H1 (cell line): ENCODE measurements at regions not wholly inside any gene's neighbourhood (a gene's known extent, or its start where the extent isn't known, plus 50 kb on each side); places are given as distances from the start of the nearest gene placed in this dataset.

Source experiments
- CTCF ChIA-PET: fragments of 300-600 bp; sonication (Branson Sonifier 250); formaldehyde crosslinking; loops from one replicate; lab custom pipeline; 2021; ENCODE audit not compliant: partially characterized antibody; lab: Charles Lee
- POLR2A ChIA-PET: fragments of 300-600 bp; sonication (Branson Sonifier 250); formaldehyde crosslinking; loops from one replicate; lab custom pipeline; 2021; ENCODE audit warnings: inconsistent platforms; ENCODE audit not compliant: partially characterized antibody; lab: Charles Lee
- DNase-seq, 2 experiments: peaks; one replicate each; pipeline versions ENCODE4 v3.0.0 to v3.0.0-alpha.2; 2010 to 2022; ENCODE audit warnings: low spot score in 2 of 2, low read depth in 1 of 2, mixed read lengths in 1 of 2
- FAIRE-seq: peaks from 2 replicates; lab custom pipeline; 2011; peaks lifted over from hg19 to GRCh38; lab: Jason Lieb, UNC
- H2AFZ ChIP-seq: 2 replicates; pipeline ENCODE4 v1.8.1; 2012; ENCODE audit warnings: low read length, inconsistent platforms
- H2AK5ac ChIP-seq: 2 replicates; pipeline ENCODE4 v1.6.1; 2013; ENCODE audit warnings: low read depth, low read length
- H2BK120ac ChIP-seq: replicated peaks from 2 replicates; pipeline ENCODE3; 2013; ENCODE audit warnings: low read depth, low read length, inconsistent platforms
- H2BK12ac ChIP-seq: 2 replicates; pipeline ENCODE4 v1.6.1; 2013; ENCODE audit warnings: low read depth, low read length
- H2BK15ac ChIP-seq: 2 replicates; pipeline ENCODE4 v1.6.1; 2013; ENCODE audit warnings: low read length
- H2BK20ac ChIP-seq: 2 replicates; pipeline ENCODE4 v1.6.1; 2013; ENCODE audit warnings: low read length
- H2BK5ac ChIP-seq: 2 replicates; pipeline ENCODE4 v1.6.1; 2013; ENCODE audit warnings: low read depth, low read length
- H3K14ac ChIP-seq: 2 replicates; pipeline ENCODE4 v1.6.1; 2013; ENCODE audit warnings: inconsistent platforms; ENCODE audit not compliant: insufficient read length
- H3K18ac ChIP-seq: 2 replicates; pipeline ENCODE4 v1.6.1; 2013; ENCODE audit warnings: low read length; ENCODE audit errors: extremely low read depth
- H3K23ac ChIP-seq: 2 replicates; pipeline ENCODE4 v1.6.1; 2013; ENCODE audit warnings: inconsistent platforms; ENCODE audit not compliant: insufficient read length
- H3K23me2 ChIP-seq: 2 replicates; pipeline ENCODE4 v1.6.1; 2013; ENCODE audit warnings: low read depth, low read length
- H3K27ac ChIP-seq: 2 replicates; pipeline ENCODE4 v1.6.1; 2011; ENCODE audit warnings: low read depth, low read length, inconsistent platforms
- H3K27me3 ChIP-seq, 4 experiments: replicated peaks in 1 of 4; 1 replicate in 1 of 4; 2 replicates in 3 of 4; pipeline versions ENCODE4 v1.6.1 to v1.8.1; 2011 to 2013; ENCODE audit warnings: low read length in 3 of 4, mild to moderate bottlenecking in 3 of 4, inconsistent platforms in 2 of 4, mixed read lengths in 2 of 4, moderate library complexity in 1 of 4; ENCODE audit not compliant: control insufficient read depth in 3 of 4, insufficient read depth in 3 of 4; ENCODE audit errors: extremely low read depth in 1 of 4
- H3K36me3 ChIP-seq, 4 experiments: 2 replicates each; pipeline versions ENCODE4 v1.6.1 to v1.8.1; 2011 to 2013; ENCODE audit warnings: mild to moderate bottlenecking in 4 of 4, low read length in 3 of 4, moderate library complexity in 2 of 4, control low read depth in 1 of 4, inconsistent platforms in 1 of 4; ENCODE audit not compliant: insufficient read depth in 4 of 4, control insufficient read depth in 2 of 4
- H3K4ac ChIP-seq: replicated peaks from 2 replicates; pipeline ENCODE3; 2013; ENCODE audit warnings: low read length, low read depth, mixed read lengths, inconsistent platforms; ENCODE audit not compliant: insufficient read length
- H3K4me1 ChIP-seq, 4 experiments: replicated peaks in 1 of 4; 1 replicate in 1 of 4; 2 replicates in 3 of 4; pipeline versions ENCODE4 v1.6.1 to v1.8.1; 2011 to 2013; ENCODE audit warnings: low read length in 3 of 4, inconsistent platforms in 2 of 4, mixed read lengths in 1 of 4; ENCODE audit not compliant: insufficient read depth in 4 of 4, control insufficient read depth in 3 of 4
- H3K4me2 ChIP-seq, 2 experiments: 2 replicates each; pipeline versions ENCODE4 v1.6.1 to v1.8.1; 2011 to 2013; ENCODE audit warnings: low read depth in 2 of 2, low read length in 2 of 2, control low read depth in 1 of 2, inconsistent platforms in 1 of 2, mild to moderate bottlenecking in 1 of 2; ENCODE audit not compliant: insufficient read depth in 1 of 2
- H3K4me3 ChIP-seq, 4 experiments: fragments of 200-600, 300-600 bp in 1 of 4; sonication (generic), shearing (Covaris generic), sonication (Bioruptor Twin) in 1 of 4; 2 replicates each; pipeline versions ENCODE4 v1.5.1 to v1.8.1; 2011 to 2016; ENCODE audit warnings: low read length in 4 of 4, low read depth in 3 of 4, control low read depth in 2 of 4, inconsistent platforms in 2 of 4, mild to moderate bottlenecking in 2 of 4, mixed read lengths in 1 of 4, moderate library complexity in 1 of 4; ENCODE audit not compliant: insufficient read depth in 2 of 4; ENCODE audit errors: extremely low read depth in 1 of 4
- H3K56ac ChIP-seq: replicated peaks from 2 replicates; pipeline ENCODE3; 2013; ENCODE audit warnings: low read depth, mild to moderate bottlenecking, mixed read lengths, low read length, inconsistent platforms; ENCODE audit not compliant: insufficient read length
- H3K79me1 ChIP-seq: 2 replicates; pipeline ENCODE4 v1.6.1; 2013; ENCODE audit warnings: low read depth, low read length, control low read depth
- H3K79me2 ChIP-seq, 2 experiments: 2 replicates each; pipeline versions ENCODE4 v1.6.1 to v1.8.1; 2012 to 2013; ENCODE audit warnings: low read length in 2 of 2, mild to moderate bottlenecking in 2 of 2, inconsistent platforms in 1 of 2; ENCODE audit not compliant: insufficient read depth in 2 of 2, control insufficient read depth in 1 of 2
- H3K9ac ChIP-seq, 4 experiments: replicated peaks in 1 of 4; 1 replicate in 1 of 4; 2 replicates in 3 of 4; pipeline versions ENCODE4 v1.6.1 to v1.8.1; 2011 to 2013; ENCODE audit warnings: low read depth in 3 of 4, low read length in 3 of 4, control low read depth in 2 of 4, mild to moderate bottlenecking in 2 of 4, moderate library complexity in 2 of 4, inconsistent platforms in 1 of 4; ENCODE audit errors: extremely low read depth in 1 of 4
- H3K9me3 ChIP-seq, 2 experiments: 2 replicates each; pipeline versions ENCODE4 v1.6.1 to v1.8.1; 2012 to 2013; ENCODE audit warnings: mild to moderate bottlenecking in 2 of 2, moderate library complexity in 2 of 2, control low read depth in 1 of 2, inconsistent platforms in 1 of 2, low read depth in 1 of 2, low read length in 1 of 2, mixed read lengths in 1 of 2; ENCODE audit not compliant: insufficient read depth in 2 of 2
- H4K20me1 ChIP-seq, 2 experiments: replicated peaks in 1 of 2; 2 replicates each; pipeline versions ENCODE3 to v1.8.1; 2011 to 2013; ENCODE audit warnings: inconsistent platforms in 2 of 2, low read length in 2 of 2, mild to moderate bottlenecking in 1 of 2; ENCODE audit not compliant: insufficient read depth in 2 of 2, control insufficient read depth in 1 of 2
- H4K5ac ChIP-seq: 2 replicates; pipeline ENCODE4 v1.6.1; 2013; ENCODE audit warnings: low read length, low read depth, mixed read lengths, inconsistent platforms; ENCODE audit not compliant: insufficient read length
- H4K8ac ChIP-seq: 2 replicates; pipeline ENCODE4 v1.8.0; 2013; ENCODE audit warnings: mild to moderate bottlenecking, moderate library complexity, low read length, inconsistent platforms; ENCODE audit not compliant: insufficient read depth; ENCODE audit errors: extremely low read depth
- H4K91ac ChIP-seq: replicated peaks from 2 replicates; pipeline ENCODE3; 2013; ENCODE audit warnings: low read length, mixed read lengths, inconsistent platforms; ENCODE audit not compliant: insufficient read length
- CTBP2 ChIP-seq: IDR thresholded peaks from 2 replicates; pipeline ENCODE4 v1.7.0; 2011; ENCODE audit warnings: borderline replicate concordance, mild to moderate bottlenecking, moderate library complexity, mixed read lengths, low read length; ENCODE audit not compliant: insufficient read depth, insufficient read length
- E2F6 ChIP-seq: IDR thresholded peaks from 2 replicates; pipeline ENCODE4 v1.6.1; 2012; ENCODE audit warnings: inconsistent platforms
- EZH2 ChIP-seq: fragments of 200-600 bp; sonication (generic); IDR thresholded peaks from 2 replicates; pipeline ENCODE4 v1.7.1; 2012; ENCODE audit warnings: low read depth, mild to moderate bottlenecking, moderate library complexity, low read length, inconsistent platforms; ENCODE audit not compliant: severe bottlenecking
- GABPA ChIP-seq: IDR thresholded peaks from 2 replicates; pipeline ENCODE4 v1.6.1; 2011; ENCODE audit warnings: mild to moderate bottlenecking, low read length, moderate library complexity, borderline replicate concordance; ENCODE audit not compliant: insufficient read depth
- HDAC6 ChIP-seq: IDR thresholded peaks from one replicate; pipeline ENCODE4 v1.7.1; 2012; ENCODE audit warnings: low read depth, mild to moderate bottlenecking, inconsistent platforms, low read length, moderate library complexity
- KDM4A ChIP-seq: IDR thresholded peaks from one replicate; pipeline ENCODE4 v1.7.1; 2012; ENCODE audit warnings: low read depth, mild to moderate bottlenecking, moderate library complexity, low read length, inconsistent platforms; ENCODE audit not compliant: severe bottlenecking
- MAFK ChIP-seq: IDR thresholded peaks from 2 replicates; pipeline ENCODE4 v1.6.1; 2012; ENCODE audit warnings: low read depth, mild to moderate bottlenecking, improper control_type of control experiment, low read length
- PHF8 ChIP-seq: fragments of 200-600 bp; sonication (generic); conservative IDR thresholded peaks from 2 replicates; pipeline ENCODE4 v1.7.1; 2012; ENCODE audit warnings: low read depth, mild to moderate bottlenecking, inconsistent platforms, low read length, moderate library complexity
- RAD21 ChIP-seq, 2 experiments: IDR thresholded peaks in 1 of 2; conservative IDR thresholded peaks in 1 of 2; 2 replicates each; pipeline ENCODE4 v1.6.1; 2011; ENCODE audit warnings: low read depth in 2 of 2, low read length in 2 of 2, improper control_type of control experiment in 1 of 2, inconsistent platforms in 1 of 2, mild to moderate bottlenecking in 1 of 2, moderate library complexity in 1 of 2
- RNF2 ChIP-seq: fragments of 200-900, 300-1000 bp; sonication (generic); IDR thresholded peaks from 2 replicates; pipeline ENCODE4 v1.7.1; 2016; ENCODE audit warnings: borderline replicate concordance, low read depth, mild to moderate bottlenecking, antibody characterized with exemption, low read length; ENCODE audit not compliant: poor library complexity, severe bottlenecking; ENCODE audit errors: missing control alignments
- SP2 ChIP-seq: IDR thresholded peaks from 2 replicates; pipeline ENCODE4 v1.6.1; 2012; ENCODE audit warnings: mild to moderate bottlenecking, low read length, inconsistent platforms
- YY1 ChIP-seq: IDR thresholded peaks from 2 replicates; pipeline ENCODE4 v1.6.1; 2011; ENCODE audit warnings: low read depth, mild to moderate bottlenecking, low read length
- ZNF274 ChIP-seq: IDR thresholded peaks from 2 replicates; pipeline ENCODE4 v1.7.0; 2012; ENCODE audit warnings: low read length, borderline replicate concordance; ENCODE audit errors: extremely low read depth

GRCh38 chr12:76135456-76135855 is 51.0 kb upstream of the NAP1L1 start:
- no peaks in the 10 kb centered on the region for H3K36me3 ChIP-seq
- H3K79me1 ChIP-seq: no peaks in the 10 kb centered on the region
- no peaks in the 10 kb centered on the region for H3K27me3 ChIP-seq
- no peak overlapping the region for H3K14ac ChIP-seq
- no peaks in the 10 kb centered on the region for H4K20me1 ChIP-seq
- no peak overlapping the region for H3K4me2 ChIP-seq
- H4K91ac ChIP-seq: no peak overlapping the region
- H2BK120ac ChIP-seq: no peak overlapping the region
- no peak overlapping the region for H2BK15ac ChIP-seq
- no peak overlapping the region for H2BK20ac ChIP-seq
- no peak overlapping the region for H3K18ac ChIP-seq
- no peak overlapping the region for H3K4me3 ChIP-seq
- POLR2A ChIA-PET: no interaction called here
- no peak overlapping the region for H3K56ac ChIP-seq
- no peak for TF ChIP-seq YY1
- no peak for TF ChIP-seq SP2
- TF ChIP-seq CTBP2: no peak
- TF ChIP-seq RAD21 (IDR thresholded peaks at IDR 0.05 in 1 of 2, conservative IDR thresholded peaks at IDR 0.05 in 1 of 2; ENCODE audit: low read depth in 2 of 2, low read length in 2 of 2): no peak
- no peak for TF ChIP-seq PHF8
- no peak for TF ChIP-seq GABPA
- TF ChIP-seq E2F6: no peak
- TF ChIP-seq MAFK: no peak
- TF ChIP-seq ZNF274: no peak
- no peak for TF ChIP-seq HDAC6
- no peak for TF ChIP-seq EZH2
- TF ChIP-seq RNF2: no peak
- no peak for TF ChIP-seq KDM4A
- H3K23ac ChIP-seq: no peak overlapping the region
- H2BK5ac ChIP-seq: no peak overlapping the region
- H4K5ac ChIP-seq: no peak overlapping the region
- no peaks in the 10 kb centered on the region for H3K4me1 ChIP-seq
- CTCF ChIA-PET: interaction anchor here (0.6 to 0.8 kb wide), 4 partner anchors 20 to 103 kb away, joined by 3 read pairs; no protein-coding TSS in a partner anchor
- no peak overlapping the region for H3K9ac ChIP-seq
- H2BK12ac ChIP-seq: no peak overlapping the region
- no peak overlapping the region for H4K8ac ChIP-seq
- H2AFZ ChIP-seq: no peak overlapping the region
- no peak overlapping the region for H3K4ac ChIP-seq
- no peaks in the 10 kb centered on the region for H3K9me3 ChIP-seq
- no peaks in the 10 kb centered on the region for H3K79me2 ChIP-seq
- DNase-seq (no peak), FAIRE-seq (no peak)
- H2AK5ac ChIP-seq: no peak overlapping the region
- no peaks in the 10 kb centered on the region for H3K23me2 ChIP-seq
- H3K27ac ChIP-seq: no peak overlapping the region
